WTC11 (cell line): ENCODE measurements at regions not wholly inside any gene's neighbourhood (a gene's known extent, or its start where the extent isn't known, plus 50 kb on each side); places are given as distances from the start of the nearest gene placed in this dataset.

Experiments
- ESRRA ChIP-seq: sonication (generic); formaldehyde crosslinking; IDR thresholded peaks from 2 replicates; pipeline ENCODE4 v1.8.1; 2022; ENCODE audit warnings: mild to moderate bottlenecking, missing genetic modification reagents, borderline replicate concordance
- FOXK1 ChIP-seq: sonication (generic); formaldehyde crosslinking; IDR thresholded peaks from 2 replicates; pipeline ENCODE4 v1.8.0; 2022; ENCODE audit warnings: mild to moderate bottlenecking, moderate library complexity, missing genetic modification reagents
- FOXP1 ChIP-seq: sonication (generic); formaldehyde crosslinking; IDR thresholded peaks from 2 replicates; pipeline ENCODE4 v1.8.0; 2022; ENCODE audit warnings: missing genetic modification reagents, mild to moderate bottlenecking, moderate library complexity, borderline replicate concordance
- IRF2 ChIP-seq: sonication (generic); formaldehyde crosslinking; IDR thresholded peaks from 2 replicates; pipeline ENCODE4 v1.8.0; 2022; ENCODE audit warnings: low read depth, missing genetic modification reagents, borderline replicate concordance
- NFYB ChIP-seq: sonication (generic); formaldehyde crosslinking; conservative IDR thresholded peaks from 2 replicates; pipeline ENCODE4 v1.8.0; 2022; ENCODE audit warnings: low read depth, missing genetic modification reagents
- SMAD4 ChIP-seq: sonication (generic); formaldehyde crosslinking; IDR thresholded peaks from 2 replicates; pipeline ENCODE4 v1.8.0; 2022; ENCODE audit warnings: mild to moderate bottlenecking, missing genetic modification reagents
- SOX15 ChIP-seq: fragments of 250-450 bp; sonication (Bioruptor Pico); IDR thresholded peaks from 2 replicates; pipeline ENCODE4 v1.9.0; 2021; ENCODE audit warnings: mild to moderate bottlenecking
- SP1 ChIP-seq: sonication (generic); formaldehyde crosslinking; conservative IDR thresholded peaks from 2 replicates; pipeline ENCODE4 v1.8.1; 2022; ENCODE audit warnings: missing genetic modification reagents
- TF ChIP-seq, protein P1 (sequence below): sonication (generic); formaldehyde crosslinking; IDR thresholded peaks from 2 replicates; pipeline ENCODE4 v1.8.0; 2022; ENCODE audit warnings: mild to moderate bottlenecking, missing genetic modification reagents
- TF ChIP-seq, protein P2 (sequence below): sonication (generic); formaldehyde crosslinking; IDR thresholded peaks from 2 replicates; pipeline ENCODE4 v1.8.1; 2023; ENCODE audit warnings: mild to moderate bottlenecking, missing genetic modification reagents, moderate library complexity
- TF ChIP-seq, protein P3 (sequence below): fragments of 200-600 bp; IDR thresholded peaks from 2 replicates; pipeline ENCODE4 v1.8.0; 2022; ENCODE audit warnings: antibody characterized with exemption
- TF ChIP-seq, protein P4 (sequence below): sonication (generic); formaldehyde crosslinking; IDR thresholded peaks from 2 replicates; pipeline ENCODE4 v1.8.0; 2022; ENCODE audit warnings: mild to moderate bottlenecking, missing genetic modification reagents

DNA sequence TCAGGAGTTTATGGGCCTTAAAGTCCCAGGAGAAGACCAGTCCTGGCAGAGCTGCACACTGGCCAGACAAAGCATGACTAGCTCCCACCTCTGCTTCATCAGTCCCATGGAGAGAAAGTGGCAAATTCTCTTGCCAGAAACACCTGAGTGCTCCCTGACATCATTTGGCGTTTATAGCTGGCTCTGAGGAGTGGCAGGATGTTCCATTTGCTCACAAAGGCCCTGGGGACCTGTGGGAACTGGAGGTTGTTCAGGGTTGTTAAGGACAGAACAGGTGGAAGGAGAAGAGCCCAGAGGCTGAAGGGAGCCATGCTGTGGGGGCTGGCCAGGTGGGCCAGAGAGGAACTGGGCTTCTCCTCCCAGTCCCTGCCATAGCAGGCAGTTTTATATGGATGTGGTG is 56.1 kb downstream of the RPL37A start:
- TF ChIP-seq, protein P1, sequence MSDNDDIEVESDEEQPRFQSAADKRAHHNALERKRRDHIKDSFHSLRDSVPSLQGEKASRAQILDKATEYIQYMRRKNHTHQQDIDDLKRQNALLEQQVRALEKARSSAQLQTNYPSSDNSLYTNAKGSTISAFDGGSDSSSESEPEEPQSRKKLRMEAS (CRISPR knock-in tag) = no peak
- TF ChIP-seq IRF2 (no peak), SMAD4 (CRISPR knock-in tag) (no peak), FOXK1 (CRISPR knock-in tag) (no peak), SOX15 (CRISPR knock-in tag) (no peak), NFYB (CRISPR knock-in tag) (no peak), SP1 (CRISPR knock-in tag) (no peak), ESRRA (CRISPR knock-in tag) (no peak), FOXP1 (CRISPR knock-in tag) (no peak)
- TF ChIP-seq, protein P2, sequence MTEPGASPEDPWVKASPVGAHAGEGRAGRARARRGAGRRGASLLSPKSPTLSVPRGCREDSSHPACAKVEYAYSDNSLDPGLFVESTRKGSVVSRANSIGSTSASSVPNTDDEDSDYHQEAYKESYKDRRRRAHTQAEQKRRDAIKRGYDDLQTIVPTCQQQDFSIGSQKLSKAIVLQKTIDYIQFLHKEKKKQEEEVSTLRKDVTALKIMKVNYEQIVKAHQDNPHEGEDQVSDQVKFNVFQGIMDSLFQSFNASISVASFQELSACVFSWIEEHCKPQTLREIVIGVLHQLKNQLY (CRISPR knock-in tag) = no peak
- TF ChIP-seq, protein P3, sequence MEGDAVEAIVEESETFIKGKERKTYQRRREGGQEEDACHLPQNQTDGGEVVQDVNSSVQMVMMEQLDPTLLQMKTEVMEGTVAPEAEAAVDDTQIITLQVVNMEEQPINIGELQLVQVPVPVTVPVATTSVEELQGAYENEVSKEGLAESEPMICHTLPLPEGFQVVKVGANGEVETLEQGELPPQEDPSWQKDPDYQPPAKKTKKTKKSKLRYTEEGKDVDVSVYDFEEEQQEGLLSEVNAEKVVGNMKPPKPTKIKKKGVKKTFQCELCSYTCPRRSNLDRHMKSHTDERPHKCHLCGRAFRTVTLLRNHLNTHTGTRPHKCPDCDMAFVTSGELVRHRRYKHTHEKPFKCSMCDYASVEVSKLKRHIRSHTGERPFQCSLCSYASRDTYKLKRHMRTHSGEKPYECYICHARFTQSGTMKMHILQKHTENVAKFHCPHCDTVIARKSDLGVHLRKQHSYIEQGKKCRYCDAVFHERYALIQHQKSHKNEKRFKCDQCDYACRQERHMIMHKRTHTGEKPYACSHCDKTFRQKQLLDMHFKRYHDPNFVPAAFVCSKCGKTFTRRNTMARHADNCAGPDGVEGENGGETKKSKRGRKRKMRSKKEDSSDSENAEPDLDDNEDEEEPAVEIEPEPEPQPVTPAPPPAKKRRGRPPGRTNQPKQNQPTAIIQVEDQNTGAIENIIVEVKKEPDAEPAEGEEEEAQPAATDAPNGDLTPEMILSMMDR = no peak
- TF ChIP-seq, protein P4, sequence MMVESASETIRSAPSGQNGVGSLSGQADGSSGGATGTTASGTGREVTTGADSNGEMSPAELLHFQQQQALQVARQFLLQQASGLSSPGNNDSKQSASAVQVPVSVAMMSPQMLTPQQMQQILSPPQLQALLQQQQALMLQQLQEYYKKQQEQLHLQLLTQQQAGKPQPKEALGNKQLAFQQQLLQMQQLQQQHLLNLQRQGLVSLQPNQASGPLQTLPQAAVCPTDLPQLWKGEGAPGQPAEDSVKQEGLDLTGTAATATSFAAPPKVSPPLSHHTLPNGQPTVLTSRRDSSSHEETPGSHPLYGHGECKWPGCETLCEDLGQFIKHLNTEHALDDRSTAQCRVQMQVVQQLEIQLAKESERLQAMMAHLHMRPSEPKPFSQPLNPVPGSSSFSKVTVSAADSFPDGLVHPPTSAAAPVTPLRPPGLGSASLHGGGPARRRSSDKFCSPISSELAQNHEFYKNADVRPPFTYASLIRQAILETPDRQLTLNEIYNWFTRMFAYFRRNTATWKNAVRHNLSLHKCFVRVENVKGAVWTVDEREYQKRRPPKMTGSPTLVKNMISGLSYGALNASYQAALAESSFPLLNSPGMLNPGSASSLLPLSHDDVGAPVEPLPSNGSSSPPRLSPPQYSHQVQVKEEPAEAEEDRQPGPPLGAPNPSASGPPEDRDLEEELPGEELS (CRISPR knock-in tag) = no peak
